Loucy (cell line): ENCODE measurements at regions not wholly inside any gene's neighbourhood (a gene's known extent, or its start where the extent isn't known, plus 50 kb on each side); places are given as distances from the start of the nearest gene placed in this dataset.

Experiments
- CTCF ChIP-seq: fragments of 200-600 bp; sonication (generic); conservative IDR thresholded peaks from 2 replicates; pipeline ENCODE4 v1.5.1; 2014; ENCODE audit warnings: mild to moderate bottlenecking, antibody characterized with exemption, low read length
- EZH2phosphoT487 ChIP-seq: fragments of 200-600 bp; IDR thresholded peaks from 2 replicates; pipeline ENCODE4 v1.6.1; 2018; ENCODE audit warnings: antibody characterized with exemption, mild to moderate bottlenecking, moderate library complexity, borderline replicate concordance

GRCh38 chr5:164324239-164324638 is 818.8 kb downstream of the MAT2B start:
- TF ChIP-seq CTCF = no peak
- no peak for TF ChIP-seq EZH2phosphoT487
